CD4-positive, CD25-positive, alpha-beta regulatory T cell (primary cell): ENCODE measurements at regions not wholly inside any gene's neighbourhood (a gene's known extent, or its start where the extent isn't known, plus 50 kb on each side); places are given as distances from the start of the nearest gene placed in this dataset.

Source experiments
- ATAC-seq, 2 donors: fragments of 150-1000 bp; cut with Tn5 transposase; one replicate each; pipeline ENCODE4 v1.10.0; 2021; ENCODE audit warnings: low read depth in 2 of 2, moderate number of reproducible peaks in 2 of 2, moderate library complexity in 1 of 2
- DNase-seq, 3 donors: peaks; one replicate each; pipeline versions ENCODE4 v3.0.0 to v3.0.0-alpha.2; 2012 to 2022; ENCODE audit warnings: mixed read lengths in 1 of 3
- H3K27ac ChIP-seq: one replicate; pipeline ENCODE4 v1.7.0; 2013; ENCODE audit warnings: mild to moderate bottlenecking, low read length; ENCODE audit not compliant: insufficient read depth, poor library complexity, severe bottlenecking
- H3K27me3 ChIP-seq: one replicate; pipeline ENCODE4 v1.7.0; 2013; ENCODE audit warnings: low read length; ENCODE audit not compliant: control insufficient read depth, insufficient read depth
- H3K36me3 ChIP-seq: one replicate; pipeline ENCODE4 v1.7.0; 2013; ENCODE audit warnings: mild to moderate bottlenecking, low read length, moderate library complexity; ENCODE audit not compliant: control insufficient read depth, insufficient read depth
- H3K4me1 ChIP-seq: 2 replicates; pipeline ENCODE4 v1.7.0; 2013; ENCODE audit warnings: mild to moderate bottlenecking, low read length; ENCODE audit not compliant: insufficient read depth, control insufficient read depth, poor library complexity, severe bottlenecking
- H3K4me3 ChIP-seq: one replicate; pipeline ENCODE4 v1.7.0; 2013; ENCODE audit warnings: low read depth, mild to moderate bottlenecking, low read length, moderate library complexity
- H3K9me3 ChIP-seq, 2 experiments: 1 replicate in 1 of 2; 2 replicates in 1 of 2; pipeline ENCODE4 v1.7.0; 2013; ENCODE audit warnings: low read length in 2 of 2, mild to moderate bottlenecking in 1 of 2, moderate library complexity in 1 of 2; ENCODE audit not compliant: control insufficient read depth in 2 of 2
- H3K27ac Mint-ChIP-seq, 3 donors: one replicate each; pipeline ENCODE4 v1.8.0; 2020 to 2022; ENCODE audit warnings: mild to moderate bottlenecking in 3 of 3, mixed read lengths in 3 of 3, moderate library complexity in 2 of 3
- H3K27me3 Mint-ChIP-seq: one replicate; pipeline ENCODE4 v1.8.0; 2022; ENCODE audit warnings: mild to moderate bottlenecking, mixed read lengths
- H3K36me3 Mint-ChIP-seq: one replicate; pipeline ENCODE4 v1.8.0; 2020; ENCODE audit warnings: mixed read lengths
- H3K4me1 Mint-ChIP-seq, 4 donors: one replicate each; pipeline ENCODE4 v1.8.0; 2020 to 2022; ENCODE audit warnings: mixed read lengths in 4 of 4, mild to moderate bottlenecking in 1 of 4
- H3K4me3 Mint-ChIP-seq, 4 donors: one replicate each; pipeline ENCODE4 v1.8.0; 2020 to 2022; ENCODE audit warnings: mild to moderate bottlenecking in 4 of 4, mixed read lengths in 4 of 4, moderate library complexity in 3 of 4
- H3K9me3 Mint-ChIP-seq, 7 donors: one replicate each; pipeline ENCODE4 v1.8.0; 2020 to 2022; ENCODE audit warnings: mixed read lengths in 7 of 7, mild to moderate bottlenecking in 3 of 7, moderate library complexity in 2 of 7

DNA sequence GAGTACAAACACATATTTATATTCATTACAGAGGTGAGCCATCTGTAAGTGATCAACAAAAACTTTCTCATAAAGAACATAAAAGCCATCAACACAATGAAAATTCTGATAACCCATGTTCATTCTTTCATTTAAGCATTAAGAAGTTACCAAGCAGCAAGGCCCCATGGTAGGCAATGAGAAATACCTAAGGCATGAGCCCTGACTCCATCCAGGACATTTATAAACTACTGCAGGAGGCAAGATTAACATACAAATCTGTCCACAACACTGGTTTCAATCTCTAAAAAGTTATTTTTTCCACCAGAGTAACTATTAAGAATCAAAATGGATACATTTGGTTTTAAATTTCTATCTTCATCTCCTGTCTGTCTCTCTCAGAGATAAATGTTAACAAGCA lies 76.1 kb downstream of the SIPA1L2 start:
- Mint-ChIP-seq H3K9me3 (no peaks in the 10 kb centered on the region), H3K27me3 (peaks cover 29% of the 10 kb centered on the region), H3K36me3 (no peaks in the 10 kb centered on the region), H3K27ac (no peak overlapping the region), H3K4me1 (no peaks in the 10 kb centered on the region), H3K4me3 (no peak overlapping the region)
- Histone ChIP-seq H3K9me3 (no peaks in the 10 kb centered on the region), H3K4me3 (no peak overlapping the region), H3K27me3 (no peaks in the 10 kb centered on the region), H3K36me3 (no peaks in the 10 kb centered on the region), H3K4me1 (no peaks in the 10 kb centered on the region), H3K27ac (no peak overlapping the region)
- no peak for ATAC-seq
- no peak for DNase-seq

DNA sequence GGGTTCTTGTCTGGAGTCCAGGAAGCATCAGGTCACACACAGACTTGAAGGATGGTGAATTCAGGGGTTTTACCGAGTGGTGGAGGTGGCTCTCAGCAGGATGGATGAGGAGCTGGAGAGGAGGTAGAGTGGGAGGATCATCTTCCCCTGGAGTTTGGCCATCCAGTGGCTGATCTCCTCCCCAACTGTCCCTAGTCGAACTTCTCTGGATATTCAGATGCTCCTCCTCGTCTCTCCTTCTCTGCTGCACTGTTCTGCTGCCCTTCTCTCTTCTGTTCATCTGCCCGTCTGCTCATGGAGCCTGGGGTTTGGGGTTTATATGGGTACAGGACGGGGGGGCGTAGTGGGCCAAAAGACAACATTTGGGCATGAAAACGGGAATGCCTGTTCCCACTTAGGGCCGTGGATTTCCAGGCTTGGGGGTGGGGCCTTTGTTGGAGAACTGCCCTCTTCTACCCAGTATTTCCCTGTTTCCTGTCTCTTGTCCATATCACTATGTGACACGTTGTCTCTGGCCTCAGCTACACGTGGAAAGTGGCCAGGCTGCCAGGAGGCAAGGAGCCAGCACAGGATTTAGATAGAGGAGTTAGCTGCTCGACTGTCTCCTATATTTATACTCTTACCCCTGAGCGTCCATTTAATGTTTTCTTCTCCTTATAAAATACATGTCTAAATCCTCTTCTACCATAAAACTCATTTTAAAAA lies 76.7 kb downstream of the SIPA1L2 start:
- H3K36me3 Mint-ChIP-seq, result no peaks in the 10 kb centered on the region
- no peaks in the 10 kb centered on the region for H3K9me3 Mint-ChIP-seq
- no peak overlapping the region for H3K27ac Mint-ChIP-seq
- H3K4me3 ChIP-seq, result no peak overlapping the region
- H3K4me1 ChIP-seq, result no peaks in the 10 kb centered on the region
- H3K4me1 Mint-ChIP-seq, result no peaks in the 10 kb centered on the region
- no peaks in the 10 kb centered on the region for H3K9me3 ChIP-seq
- no peaks in the 10 kb centered on the region for H3K27me3 ChIP-seq
- ATAC-seq, result no peak
- H3K36me3 ChIP-seq, result no peaks in the 10 kb centered on the region
- no peak for DNase-seq
- H3K27me3 Mint-ChIP-seq, result peaks cover 29% of the 10 kb centered on the region
- H3K4me3 Mint-ChIP-seq, result no peak overlapping the region
- no peak overlapping the region for H3K27ac ChIP-seq

DNA sequence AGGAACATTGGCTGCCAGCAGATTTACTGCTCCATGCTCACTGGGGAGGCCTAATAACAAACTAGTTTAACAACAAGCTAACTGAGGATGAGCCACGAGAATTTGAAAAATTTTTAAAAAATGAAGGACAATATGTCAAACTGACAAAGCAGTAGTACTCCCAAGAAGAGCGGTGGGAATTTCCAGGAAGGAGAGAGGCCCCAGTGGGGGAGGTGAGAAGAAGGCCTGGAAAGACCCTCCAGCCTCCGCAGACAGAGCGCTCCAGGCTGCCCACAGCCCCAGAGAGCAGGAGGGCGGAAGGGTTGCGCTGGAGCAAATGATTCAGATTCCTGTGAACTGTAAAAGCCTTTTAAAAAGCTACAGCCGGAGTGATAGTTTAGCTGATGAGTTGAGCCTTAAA lies 78.5 kb downstream of the SIPA1L2 start:
- Histone ChIP-seq H3K4me1 (no peaks in the 10 kb centered on the region), H3K27ac (no peak overlapping the region), H3K9me3 (no peaks in the 10 kb centered on the region), H3K27me3 (no peaks in the 10 kb centered on the region), H3K36me3 (no peaks in the 10 kb centered on the region), H3K4me3 (no peak overlapping the region)
- ATAC-seq, result no peak
- Mint-ChIP-seq H3K27me3 (peaks cover 22% of the 10 kb centered on the region), H3K4me1 (no peaks in the 10 kb centered on the region), H3K36me3 (no peaks in the 10 kb centered on the region), H3K4me3 (no peak overlapping the region), H3K27ac (peak overlapping the region in 1 of 3 donors; percentile 49), H3K9me3 (no peaks in the 10 kb centered on the region)
- no peak for DNase-seq

DNA sequence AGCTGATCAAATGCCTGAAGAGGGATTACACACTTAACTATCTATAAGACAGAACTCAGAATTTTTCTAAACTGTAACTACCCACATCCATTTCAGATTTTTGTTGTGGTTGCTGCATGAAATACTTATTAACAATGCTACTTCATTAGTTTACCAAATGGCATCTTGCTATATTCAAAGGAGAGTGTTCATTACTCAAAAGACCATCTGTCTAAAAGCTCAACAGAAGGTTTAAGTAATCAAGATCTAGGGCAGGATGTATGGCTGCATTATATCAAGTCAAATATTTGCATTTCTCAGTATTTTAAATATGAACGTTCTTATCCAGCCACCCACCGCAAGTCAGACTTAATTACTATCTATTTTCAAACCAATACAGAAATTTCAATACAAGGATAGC lies 79.9 kb downstream of the SIPA1L2 start:
- Mint-ChIP-seq H3K9me3 (no peaks in the 10 kb centered on the region), H3K4me3 (no peak overlapping the region), H3K4me1 (no peaks in the 10 kb centered on the region), H3K27ac (no peak overlapping the region), H3K27me3 (peaks cover 13% of the 10 kb centered on the region), H3K36me3 (no peaks in the 10 kb centered on the region)
- Histone ChIP-seq H3K9me3 (no peaks in the 10 kb centered on the region), H3K4me1 (no peaks in the 10 kb centered on the region), H3K4me3 (no peak overlapping the region), H3K36me3 (no peaks in the 10 kb centered on the region), H3K27ac (no peak overlapping the region), H3K27me3 (no peaks in the 10 kb centered on the region)
- DNase-seq (no peak), ATAC-seq (no peak)

DNA sequence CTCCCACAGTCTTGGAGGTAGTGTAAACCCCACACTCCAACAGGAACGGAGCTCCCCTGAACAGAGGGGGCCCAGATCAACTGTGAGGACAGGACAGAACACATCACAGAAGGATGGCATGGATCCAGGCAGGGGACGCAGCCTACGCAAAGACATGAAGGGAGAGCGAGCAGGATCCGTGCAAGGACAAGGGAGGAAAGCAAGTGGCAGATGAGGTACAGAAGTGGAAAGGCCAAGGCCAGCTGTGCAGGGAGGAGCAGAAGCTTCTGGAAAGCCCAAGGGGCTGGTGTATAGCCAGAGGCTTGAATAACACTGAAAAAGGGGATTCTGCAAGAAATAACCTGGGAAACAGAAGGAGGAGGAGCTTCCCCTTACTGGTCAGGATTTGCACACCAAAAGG lies 81.2 kb downstream of the SIPA1L2 start:
- Mint-ChIP-seq H3K36me3 (no peaks in the 10 kb centered on the region), H3K27me3 (peaks cover 13% of the 10 kb centered on the region), H3K4me3 (no peak overlapping the region), H3K9me3 (no peaks in the 10 kb centered on the region), H3K4me1 (no peaks in the 10 kb centered on the region), H3K27ac (peak overlapping the region in 1 of 3 donors; percentile 54)
- Histone ChIP-seq H3K9me3 (no peaks in the 10 kb centered on the region), H3K36me3 (no peaks in the 10 kb centered on the region), H3K4me1 (no peaks in the 10 kb centered on the region), H3K27me3 (no peaks in the 10 kb centered on the region), H3K4me3 (no peak overlapping the region), H3K27ac (no peak overlapping the region)
- DNase-seq (no peak), ATAC-seq (no peak)

DNA sequence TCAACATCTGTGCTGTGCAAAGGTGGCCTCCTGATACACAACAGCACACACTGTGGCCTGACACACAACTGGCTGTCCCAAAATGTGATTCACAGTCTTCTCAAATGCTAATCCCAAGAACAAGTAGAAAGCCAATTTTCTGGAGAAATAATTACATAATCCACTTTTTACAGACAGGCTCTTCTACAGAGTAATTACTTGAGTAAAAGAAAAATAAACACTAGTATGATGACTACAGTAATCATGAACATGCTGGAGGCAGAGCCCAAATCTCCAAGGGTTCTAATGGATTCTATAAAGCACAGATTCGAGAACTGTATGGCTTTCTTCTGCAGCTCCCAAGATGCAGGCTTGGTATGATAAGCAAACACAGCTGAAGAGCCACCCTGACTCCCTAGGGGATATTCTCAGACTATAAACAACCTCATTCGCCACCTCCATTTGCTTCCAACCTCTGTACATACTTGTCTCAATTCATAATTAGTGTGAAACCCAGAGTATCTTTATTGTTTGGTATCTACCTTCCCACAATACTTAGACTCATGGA lies 81.9 kb downstream of the SIPA1L2 start:
- no peak overlapping the region for H3K27ac ChIP-seq
- Mint-ChIP-seq H3K27ac (no peak overlapping the region), H3K27me3 (peaks cover 13% of the 10 kb centered on the region), H3K4me3 (no peak overlapping the region), H3K9me3 (no peaks in the 10 kb centered on the region), H3K4me1 (no peaks in the 10 kb centered on the region), H3K36me3 (no peaks in the 10 kb centered on the region)
- no peak for DNase-seq
- no peak for ATAC-seq
- H3K9me3 ChIP-seq, result no peaks in the 10 kb centered on the region
- H3K4me3 ChIP-seq, result no peak overlapping the region
- H3K36me3 ChIP-seq, result no peaks in the 10 kb centered on the region
- H3K4me1 ChIP-seq, result no peaks in the 10 kb centered on the region
- no peaks in the 10 kb centered on the region for H3K27me3 ChIP-seq

DNA sequence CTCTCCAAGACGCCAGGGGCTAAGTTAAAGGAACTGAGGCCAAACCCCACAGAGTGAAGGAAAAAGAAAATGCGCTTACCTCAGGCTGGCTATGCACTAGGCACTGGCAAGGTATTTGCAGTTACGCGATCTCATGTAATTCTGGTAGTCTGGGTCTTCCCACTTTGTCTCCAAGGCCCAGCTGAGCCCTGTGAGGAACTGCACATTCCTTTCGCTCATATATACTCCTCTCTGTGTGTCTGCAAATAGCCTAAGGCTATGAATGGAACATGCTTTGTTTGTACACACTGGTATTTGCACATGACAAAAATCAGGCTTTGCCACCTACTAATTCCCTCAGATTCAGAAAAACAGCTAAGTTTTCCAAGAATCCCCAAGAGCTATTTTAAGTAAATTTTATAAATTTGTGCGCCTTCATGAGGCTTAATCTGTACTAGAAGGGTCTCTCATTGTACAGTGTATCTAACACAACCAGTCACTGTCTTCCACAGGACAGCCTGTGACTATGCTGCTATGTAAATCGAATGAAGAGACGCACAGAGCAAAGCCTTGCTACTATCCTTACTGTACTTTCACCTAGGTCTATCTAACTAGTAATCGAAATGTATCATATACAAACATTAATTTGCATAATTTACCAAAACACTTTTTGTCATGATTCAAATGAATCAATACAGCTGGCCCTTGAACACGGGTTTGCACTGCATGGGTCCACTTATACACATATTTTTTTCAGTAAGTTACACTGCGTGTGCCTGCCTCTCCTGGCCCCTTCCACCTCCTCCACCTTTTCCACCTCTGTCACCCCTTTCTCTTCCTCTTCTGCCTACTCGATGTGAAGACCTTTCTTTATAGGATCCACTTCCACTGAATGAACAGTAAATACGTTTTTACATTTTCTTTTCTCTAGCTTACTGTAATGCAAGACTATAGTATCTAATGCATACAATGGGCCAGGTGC lies 87.0 kb downstream of the SIPA1L2 start:
- Mint-ChIP-seq H3K27me3 (no peaks in the 10 kb centered on the region), H3K4me1 (no peaks in the 10 kb centered on the region), H3K27ac (no peak overlapping the region), H3K36me3 (no peaks in the 10 kb centered on the region), H3K9me3 (no peaks in the 10 kb centered on the region), H3K4me3 (no peak overlapping the region)
- H3K9me3 ChIP-seq, result no peaks in the 10 kb centered on the region
- H3K27ac ChIP-seq, result no peak overlapping the region
- no peaks in the 10 kb centered on the region for H3K4me1 ChIP-seq
- H3K27me3 ChIP-seq, result no peaks in the 10 kb centered on the region
- no peaks in the 10 kb centered on the region for H3K36me3 ChIP-seq
- no peak overlapping the region for H3K4me3 ChIP-seq
- ATAC-seq (no peak), DNase-seq (no peak)
